ENCODE measurements at regions not wholly inside any gene's neighbourhood (a gene's known extent, or its start where the extent isn't known, plus 50 kb on each side); places are given as distances from the start of the nearest gene placed in this dataset.

GRCh38 chr16:51556694-51557340 lies 405.7 kb upstream of the SALL1 start:
- H3K4me3 ChIP-seq = no peak overlapping the region
- TF ChIP-seq EZH2 (IDR thresholded peaks at IDR 0.05) = no peak
- no peak for TF ChIP-seq FOXP2 (optimal IDR thresholded peaks at IDR 0.05; ENCODE audit: control extremely low read depth, extremely low read length, insufficient read depth)
- no peak for TF ChIP-seq POLR2AphosphoS5 (IDR thresholded peaks at IDR 0.05; ENCODE audit: borderline replicate concordance, low read depth, low read length)
- H3K36me3 ChIP-seq (ENCODE audit: insufficient read depth, low read length) = no peaks in the 10 kb centered on the region
- H3K9ac ChIP-seq (ENCODE audit: insufficient read length) = no peak overlapping the region
- no peak for DNase-seq (ENCODE audit: low read depth, low spot score)
- H3K27ac ChIP-seq = no peak overlapping the region
- no peaks in the 10 kb centered on the region for H3K9me3 ChIP-seq (ENCODE audit: low read depth, low read length)

DNA sequence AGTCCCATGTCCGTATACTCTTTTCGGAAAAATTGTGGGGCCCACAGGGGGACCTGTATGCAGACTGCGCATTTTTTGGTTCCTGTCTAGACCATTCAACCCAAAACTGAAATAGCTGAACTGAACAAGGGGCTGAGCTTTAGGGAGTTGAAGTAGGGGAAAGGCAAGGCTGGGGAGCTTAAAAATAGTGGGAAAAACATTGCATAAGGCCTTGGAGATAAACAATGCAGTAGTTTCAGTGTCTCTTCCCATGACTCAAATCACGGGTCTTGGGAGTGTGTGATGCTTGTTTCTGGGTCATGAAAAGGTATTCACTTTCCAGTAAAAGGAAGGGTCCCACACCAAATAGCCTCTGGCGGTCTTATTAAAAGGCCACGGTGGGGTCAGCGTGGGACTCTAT lies 402.8 kb upstream of the SALL1 start:
- Histone ChIP-seq H3K9ac (ENCODE audit: insufficient read length) (no peak overlapping the region), H3K27ac (no peak overlapping the region), H3K36me3 (ENCODE audit: insufficient read depth, low read length) (no peaks in the 10 kb centered on the region), H3K4me3 (no peak overlapping the region), H3K9me3 (ENCODE audit: low read depth, low read length) (no peaks in the 10 kb centered on the region)
- TF ChIP-seq EZH2 (IDR thresholded peaks at IDR 0.05) (no peak), POLR2AphosphoS5 (IDR thresholded peaks at IDR 0.05; ENCODE audit: borderline replicate concordance, low read depth, low read length) (no peak), FOXP2 (optimal IDR thresholded peaks at IDR 0.05; ENCODE audit: control extremely low read depth, extremely low read length, insufficient read depth) (no peak)
- no peak for DNase-seq (ENCODE audit: low read depth, low spot score)

DNA sequence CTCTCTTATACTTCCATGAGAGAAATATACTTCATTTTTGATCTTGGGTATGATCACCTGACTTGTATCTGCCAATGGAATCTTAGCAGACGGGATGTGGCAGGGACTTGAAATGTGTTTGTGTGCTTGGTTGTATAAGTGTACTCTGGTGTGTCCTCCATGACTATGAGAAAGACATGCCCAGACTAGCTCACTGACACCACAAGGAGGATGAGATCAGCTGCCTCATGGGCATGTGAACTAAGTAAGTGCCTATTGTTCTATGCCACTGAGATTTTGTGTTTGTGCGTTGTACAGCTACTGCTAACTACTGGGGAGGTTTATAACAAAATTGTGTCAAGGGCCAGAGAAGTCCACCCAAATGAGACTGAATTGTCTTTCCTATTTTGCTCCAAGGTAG lies 402.2 kb upstream of the SALL1 start:
- TF ChIP-seq POLR2AphosphoS5 (IDR thresholded peaks at IDR 0.05; ENCODE audit: borderline replicate concordance, low read depth, low read length) = no peak
- TF ChIP-seq FOXP2 (optimal IDR thresholded peaks at IDR 0.05; ENCODE audit: control extremely low read depth, extremely low read length, insufficient read depth) = no peak
- TF ChIP-seq EZH2 (IDR thresholded peaks at IDR 0.05) = no peak

GRCh38 chr16:51550800-51551347 lies 399.8 kb upstream of the SALL1 start:
- Histone ChIP-seq H3K36me3 (ENCODE audit: insufficient read depth, low read length) (no peaks in the 10 kb centered on the region), H3K27ac (no peak overlapping the region), H3K9me3 (ENCODE audit: low read depth, low read length) (no peaks in the 10 kb centered on the region), H3K4me3 (no peak overlapping the region), H3K9ac (ENCODE audit: insufficient read length) (no peak overlapping the region)
- no peak for TF ChIP-seq EZH2 (IDR thresholded peaks at IDR 0.05)
- DNase-seq (ENCODE audit: low read depth, low spot score) = no peak

More for the DNA sequence above, 402.2 kb upstream of the SALL1 start:
- no peak for DNase-seq (ENCODE audit: low read depth, low spot score)
- no peak overlapping the region for H3K9ac ChIP-seq (ENCODE audit: insufficient read length)
- no peak overlapping the region for H3K27ac ChIP-seq
- no peak overlapping the region for H3K4me3 ChIP-seq
- no peaks in the 10 kb centered on the region for H3K36me3 ChIP-seq (ENCODE audit: insufficient read depth, low read length)
- no peaks in the 10 kb centered on the region for H3K9me3 ChIP-seq (ENCODE audit: low read depth, low read length)

- H3K27ac ChIP-seq = no peak overlapping the region
- DNase-seq (ENCODE audit: low read depth, low spot score) = no peak
- H3K4me3 ChIP-seq = no peak overlapping the region
- no peaks in the 10 kb centered on the region for H3K36me3 ChIP-seq (ENCODE audit: insufficient read depth, low read length)
- no peak overlapping the region for H3K9ac ChIP-seq (ENCODE audit: insufficient read length)
- H3K9me3 ChIP-seq (ENCODE audit: low read depth, low read length) = no peaks in the 10 kb centered on the region
- TF ChIP-seq FOXP2 (optimal IDR thresholded peaks at IDR 0.05; ENCODE audit: control extremely low read depth, extremely low read length, insufficient read depth) (no peak), EZH2 (IDR thresholded peaks at IDR 0.05) (no peak), POLR2AphosphoS5 (IDR thresholded peaks at IDR 0.05; ENCODE audit: borderline replicate concordance, low read depth, low read length) (no peak)
Observed at GRCh38 chr16:51549836-51550235, 398.8 kb upstream of the SALL1 start.

- TF ChIP-seq POLR2AphosphoS5 (IDR thresholded peaks at IDR 0.05; ENCODE audit: borderline replicate concordance, low read depth, low read length) (no peak), FOXP2 (optimal IDR thresholded peaks at IDR 0.05; ENCODE audit: control extremely low read depth, extremely low read length, insufficient read depth) (no peak), EZH2 (IDR thresholded peaks at IDR 0.05) (no peak)
- Histone ChIP-seq H3K36me3 (ENCODE audit: insufficient read depth, low read length) (no peaks in the 10 kb centered on the region), H3K9ac (ENCODE audit: insufficient read length) (no peak overlapping the region), H3K4me3 (no peak overlapping the region), H3K27ac (no peak overlapping the region), H3K9me3 (ENCODE audit: low read depth, low read length) (no peaks in the 10 kb centered on the region)
- no peak for DNase-seq (ENCODE audit: low read depth, low spot score)
Observed at GRCh38 chr16:51545951-51546350, 394.9 kb upstream of the SALL1 start.

DNA sequence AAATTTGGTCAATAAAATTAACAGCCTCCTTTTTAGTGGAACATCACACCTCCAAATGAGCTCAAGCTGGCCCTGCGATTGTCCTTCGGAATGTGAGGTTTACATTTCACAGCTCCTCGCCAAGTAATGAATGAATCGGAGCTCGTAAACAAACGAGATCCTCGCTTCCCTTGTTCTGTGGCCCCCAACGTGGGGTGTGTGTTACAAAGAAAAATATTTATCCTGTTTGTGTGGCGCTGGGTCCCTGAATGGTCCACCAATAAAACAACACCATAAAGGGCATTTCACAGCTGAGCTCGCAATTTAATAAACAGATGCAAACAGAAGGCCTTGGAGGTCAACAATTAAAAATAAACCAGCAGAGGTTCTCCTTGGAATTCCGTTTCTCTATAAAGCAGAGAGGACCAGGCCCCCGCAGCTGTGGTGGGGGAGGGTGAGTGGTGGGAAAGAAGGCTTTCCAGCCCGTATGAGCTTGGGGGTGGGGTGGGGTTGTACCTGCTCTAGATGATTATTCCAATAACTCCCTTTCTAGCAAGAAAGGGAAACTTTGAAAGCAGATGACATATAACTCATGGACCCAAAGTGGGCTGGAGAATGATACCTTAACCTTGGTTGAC lies 393.9 kb upstream of the SALL1 start:
- no peak overlapping the region for H3K27ac ChIP-seq
- no peaks in the 10 kb centered on the region for H3K36me3 ChIP-seq (ENCODE audit: insufficient read depth, low read length)
- no peaks in the 10 kb centered on the region for H3K9me3 ChIP-seq (ENCODE audit: low read depth, low read length)
- no peak for DNase-seq (ENCODE audit: low read depth, low spot score)
- no peak for TF ChIP-seq POLR2AphosphoS5 (IDR thresholded peaks at IDR 0.05; ENCODE audit: borderline replicate concordance, low read depth, low read length)
- TF ChIP-seq FOXP2 (optimal IDR thresholded peaks at IDR 0.05; ENCODE audit: control extremely low read depth, extremely low read length, insufficient read depth) = no peak
- no peak for TF ChIP-seq EZH2 (IDR thresholded peaks at IDR 0.05)
- H3K4me3 ChIP-seq = no peak overlapping the region
- no peak overlapping the region for H3K9ac ChIP-seq (ENCODE audit: insufficient read length)

DNA sequence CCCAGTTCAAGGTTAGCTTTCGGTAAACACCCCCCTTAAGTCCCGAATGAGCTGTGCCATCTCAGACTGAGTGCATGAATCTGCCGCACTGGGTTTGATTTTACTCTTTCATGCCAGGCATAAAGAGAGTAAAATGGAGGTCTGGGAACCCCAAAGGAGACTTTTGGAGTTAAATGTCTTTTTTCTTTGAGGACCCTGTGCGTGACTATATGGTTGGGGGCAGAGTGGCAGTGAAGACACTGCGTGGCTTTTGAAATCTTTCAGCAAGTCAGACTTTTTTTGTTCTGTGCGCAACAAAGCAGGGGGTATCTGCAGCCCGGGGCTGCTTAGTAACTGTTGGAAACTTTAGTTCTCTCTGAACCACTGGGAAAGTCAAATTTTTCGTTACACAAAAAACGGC lies 392.9 kb upstream of the SALL1 start:
- TF ChIP-seq POLR2AphosphoS5 (IDR thresholded peaks at IDR 0.05; ENCODE audit: borderline replicate concordance, low read depth, low read length) (no peak), FOXP2 (optimal IDR thresholded peaks at IDR 0.05; ENCODE audit: control extremely low read depth, extremely low read length, insufficient read depth) (no peak), EZH2 (IDR thresholded peaks at IDR 0.05) (no peak)
- Histone ChIP-seq H3K36me3 (ENCODE audit: insufficient read depth, low read length) (no peaks in the 10 kb centered on the region), H3K4me3 (no peak overlapping the region), H3K9me3 (ENCODE audit: low read depth, low read length) (no peaks in the 10 kb centered on the region), H3K27ac (no peak overlapping the region), H3K9ac (ENCODE audit: insufficient read length) (no peak overlapping the region)
- no peak for DNase-seq (ENCODE audit: low read depth, low spot score)

All from SK-N-MC (cell line).